Stimulated activated CD4-positive, alpha-beta T cell treated with anti-CD3 and anti-CD28 coated beads, TNF-alpha, amount 100 ng/mL, for 48 hours (primary cell): ENCODE measurements at regions not wholly inside any gene's neighbourhood (a gene's known extent, or its start where the extent isn't known, plus 50 kb on each side); places are given as distances from the start of the nearest gene placed in this dataset.

ENCODE experiments used
- DNase-seq, 3 donors: peaks; one replicate each; pipeline ENCODE4 v3.0.0-alpha.2; 2020; ENCODE audit warnings: low read depth in 3 of 3

GRCh38 chr21:35229290-35229689, 180.2 kb upstream of the RUNX1 start:
- DNase-seq, result no peak

- no peak for DNase-seq
These were observed 178.7 kb upstream of the RUNX1 start for GRCh38 chr21:35227786-35228185.

GRCh38 chr21:35226968-35227744, 178.1 kb upstream of the RUNX1 start:
- peak in 1 of 3 donors; percentile 32 for DNase-seq

- no peak for DNase-seq
These were observed 177.2 kb upstream of the RUNX1 start for GRCh38 chr21:35226328-35226727.

- DNase-seq, result no peak
These were observed 176.5 kb upstream of the RUNX1 start for GRCh38 chr21:35225573-35225972.

- DNase-seq, result no peak
These were observed 174.5 kb upstream of the RUNX1 start for GRCh38 chr21:35223480-35224156.

GRCh38 chr21:35222541-35222941, 173.4 kb upstream of the RUNX1 start:
- DNase-seq, result peak in 1 of 3 donors; percentile 45

- DNase-seq, result no peak
These were observed 172.9 kb upstream of the RUNX1 start for GRCh38 chr21:35222021-35222420.

- DNase-seq, result no peak
These were observed 171.2 kb upstream of the RUNX1 start for GRCh38 chr21:35220301-35220700.

- no peak for DNase-seq
These were observed 170.6 kb upstream of the RUNX1 start for GRCh38 chr21:35219719-35220118.

- no peak for DNase-seq
These were observed 170.2 kb upstream of the RUNX1 start for GRCh38 chr21:35219291-35219690.

GRCh38 chr21:35217504-35218060, 168.5 kb upstream of the RUNX1 start:
- DNase-seq, result peak in 2 of 3 donors; percentile 32 to 33

GRCh38 chr21:35216996-35217395, 167.9 kb upstream of the RUNX1 start:
- no peak for DNase-seq

GRCh38 chr21:35215870-35216269, 166.8 kb upstream of the RUNX1 start:
- no peak for DNase-seq

- DNase-seq, result no peak
These were observed 163.5 kb upstream of the RUNX1 start for GRCh38 chr21:35212393-35213127.

GRCh38 chr21:35211782-35212181, 162.7 kb upstream of the RUNX1 start:
- no peak for DNase-seq

- no peak for DNase-seq
These were observed 161.0 kb upstream of the RUNX1 start for GRCh38 chr21:35210093-35210492.

GRCh38 chr21:35208810-35209517, 159.9 kb upstream of the RUNX1 start:
- no peak for DNase-seq

GRCh38 chr21:35208104-35208503, 159.0 kb upstream of the RUNX1 start:
- no peak for DNase-seq

- DNase-seq, result no peak
These were observed 158.2 kb upstream of the RUNX1 start for GRCh38 chr21:35207322-35207721.
